ENCODE measurements at regions not wholly inside any gene's neighbourhood (a gene's known extent, or its start where the extent isn't known, plus 50 kb on each side); places are given as distances from the start of the nearest gene placed in this dataset.

GRCh38 chr11:111044751-111045406, 200.6 kb upstream of the POU2AF2 start:
- H3K4me1 ChIP-seq (ENCODE audit: control insufficient read depth, insufficient read depth, low read length): no peaks in the 10 kb centered on the region
- ChIA-PET POLR2A (no interaction called here), CTCF (no interaction called here)
- no peaks in the 10 kb centered on the region for H3K9me3 ChIP-seq (ENCODE audit: control insufficient read depth, insufficient read depth, low read depth, low read length)
- in situ Hi-C loops (cut with HindIII; ENCODE audit: low pct_unique_long_range_greater_than_20kb, low sequenced_read_pairs): no loop called here
- DNase-seq (ENCODE audit: low read depth, low spot score): no peak
- no peak for ATAC-seq
- H3K27me3 ChIP-seq (ENCODE audit: control insufficient read depth, insufficient read depth, low read length): no peaks in the 10 kb centered on the region
- no peak for TF ChIP-seq SIN3A (IDR thresholded peaks at IDR 0.05; ENCODE audit: borderline replicate concordance, insufficient read depth, low read depth, low read length)
- TF ChIP-seq POLR2AphosphoS5 (IDR thresholded peaks at IDR 0.05; ENCODE audit: low read depth, low read length): no peak
- TF ChIP-seq, protein P1, sequence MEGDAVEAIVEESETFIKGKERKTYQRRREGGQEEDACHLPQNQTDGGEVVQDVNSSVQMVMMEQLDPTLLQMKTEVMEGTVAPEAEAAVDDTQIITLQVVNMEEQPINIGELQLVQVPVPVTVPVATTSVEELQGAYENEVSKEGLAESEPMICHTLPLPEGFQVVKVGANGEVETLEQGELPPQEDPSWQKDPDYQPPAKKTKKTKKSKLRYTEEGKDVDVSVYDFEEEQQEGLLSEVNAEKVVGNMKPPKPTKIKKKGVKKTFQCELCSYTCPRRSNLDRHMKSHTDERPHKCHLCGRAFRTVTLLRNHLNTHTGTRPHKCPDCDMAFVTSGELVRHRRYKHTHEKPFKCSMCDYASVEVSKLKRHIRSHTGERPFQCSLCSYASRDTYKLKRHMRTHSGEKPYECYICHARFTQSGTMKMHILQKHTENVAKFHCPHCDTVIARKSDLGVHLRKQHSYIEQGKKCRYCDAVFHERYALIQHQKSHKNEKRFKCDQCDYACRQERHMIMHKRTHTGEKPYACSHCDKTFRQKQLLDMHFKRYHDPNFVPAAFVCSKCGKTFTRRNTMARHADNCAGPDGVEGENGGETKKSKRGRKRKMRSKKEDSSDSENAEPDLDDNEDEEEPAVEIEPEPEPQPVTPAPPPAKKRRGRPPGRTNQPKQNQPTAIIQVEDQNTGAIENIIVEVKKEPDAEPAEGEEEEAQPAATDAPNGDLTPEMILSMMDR (IDR thresholded peaks at IDR 0.05): no peak
- no peak for TF ChIP-seq TCF7L2 (IDR thresholded peaks at IDR 0.05; ENCODE audit: low read depth, low read length)
- no peaks in the 10 kb centered on the region for H3K36me3 ChIP-seq (ENCODE audit: control insufficient read depth, insufficient read depth, low read length)
- H3K4me3 ChIP-seq (ENCODE audit: low read depth in 2 of 2, low read length in 2 of 2): no peak overlapping the region
- intact Hi-C loops (cut with micrococcal nuclease; ENCODE audit: unreplicated experiment): no loop called here
- no peak overlapping the region for H3K27ac ChIP-seq (ENCODE audit: low read length)
- BruUV-seq (replicated peaks): no TSS peak

DNA sequence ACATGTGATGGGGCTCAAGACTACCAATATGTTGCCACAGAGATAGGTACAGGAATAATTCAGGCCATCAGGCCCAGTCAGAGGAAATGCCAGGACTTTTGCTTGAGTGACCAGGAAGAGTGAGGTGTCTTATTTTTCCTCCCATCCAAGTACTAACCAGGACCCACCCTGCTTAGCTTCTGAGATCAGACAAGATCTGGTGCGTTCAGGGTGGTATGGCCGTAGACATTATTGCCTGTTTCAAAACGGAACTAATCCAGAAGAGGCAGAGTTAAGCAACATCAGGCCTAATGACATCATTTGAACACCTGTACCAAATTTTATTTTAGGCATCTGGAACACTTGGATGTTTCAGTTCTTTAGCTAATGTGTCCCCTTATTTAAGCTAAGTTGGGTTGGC, 205.5 kb upstream of the POU2AF2 start:
- no peaks in the 10 kb centered on the region for H3K36me3 ChIP-seq (ENCODE audit: control insufficient read depth, insufficient read depth, low read length)
- intact Hi-C loops (cut with micrococcal nuclease; ENCODE audit: unreplicated experiment) (no loop called here), in situ Hi-C loops (cut with HindIII; ENCODE audit: low pct_unique_long_range_greater_than_20kb, low sequenced_read_pairs) (no loop called here)
- no peak for DNase-seq (ENCODE audit: low read depth, low spot score)
- CTCF ChIA-PET: no interaction called here
- POLR2A ChIA-PET: no interaction called here
- TF ChIP-seq, protein P1 (IDR thresholded peaks at IDR 0.05): no peak
- no peak for TF ChIP-seq TCF7L2 (IDR thresholded peaks at IDR 0.05; ENCODE audit: low read depth, low read length)
- no peak for TF ChIP-seq REST (IDR thresholded peaks at IDR 0.05; ENCODE audit: insufficient read depth in 1 of 2, low read depth in 2 of 2, low read length in 1 of 2)
- TF ChIP-seq SIN3A (IDR thresholded peaks at IDR 0.05; ENCODE audit: borderline replicate concordance, insufficient read depth, low read depth, low read length): no peak
- no peak for TF ChIP-seq POLR2AphosphoS5 (IDR thresholded peaks at IDR 0.05; ENCODE audit: low read depth, low read length)
- no peak overlapping the region for H3K27ac ChIP-seq (ENCODE audit: low read length)
- no peaks in the 10 kb centered on the region for H3K27me3 ChIP-seq (ENCODE audit: control insufficient read depth, insufficient read depth, low read length)
- ATAC-seq: no peak
- BruUV-seq (replicated peaks): no TSS peak
- H3K9me3 ChIP-seq (ENCODE audit: control insufficient read depth, insufficient read depth, low read depth, low read length): no peaks in the 10 kb centered on the region
- H3K4me1 ChIP-seq (ENCODE audit: control insufficient read depth, insufficient read depth, low read length): no peaks in the 10 kb centered on the region
- H3K4me3 ChIP-seq (ENCODE audit: low read depth in 2 of 2, low read length in 2 of 2): no peak overlapping the region
